CD4-positive, alpha-beta T cell treated with Interleukin-1 beta for 1 hour (primary cell): ENCODE measurements at regions not wholly inside any gene's neighbourhood (a gene's known extent, or its start where the extent isn't known, plus 50 kb on each side); places are given as distances from the start of the nearest gene placed in this dataset.
A peak's percentile ranks its signal among the peaks of the same experiment; 100 is the strongest.

Source experiments
- DNase-seq, 2 donors: peaks; one replicate each; pipeline ENCODE4 v3.0.0-alpha.2; 2020 to 2022

- DNase-seq = peak; percentile 28 to 58
These were observed 143.2 kb upstream of the RET start for GRCh38 chr10:42933448-42934340.

GRCh38 chr10:42934351-42934811, 142.5 kb upstream of the RET start:
- no peak for DNase-seq

- no peak for DNase-seq
These were observed 142.0 kb upstream of the RET start for GRCh38 chr10:42934842-42935241.

GRCh38 chr10:42935466-42935865, 141.4 kb upstream of the RET start:
- no peak for DNase-seq

- no peak for DNase-seq
These were observed 140.3 kb upstream of the RET start for GRCh38 chr10:42936580-42936979.

GRCh38 chr10:42937048-42937447, 139.8 kb upstream of the RET start:
- DNase-seq = no peak

- no peak for DNase-seq
These were observed 139.2 kb upstream of the RET start for GRCh38 chr10:42937649-42938180.

- no peak for DNase-seq
These were observed 138.5 kb upstream of the RET start for GRCh38 chr10:42938351-42938750.

- no peak for DNase-seq
These were observed 137.6 kb upstream of the RET start for GRCh38 chr10:42939237-42939636.

GRCh38 chr10:42939685-42940366, 137.0 kb upstream of the RET start:
- DNase-seq = no peak

GRCh38 chr10:42940487-42941294, 136.2 kb upstream of the RET start:
- DNase-seq = no peak

GRCh38 chr10:42941295-42941644, 135.6 kb upstream of the RET start:
- no peak for DNase-seq

GRCh38 chr10:42941790-42942189, 135.1 kb upstream of the RET start:
- DNase-seq = no peak

GRCh38 chr10:42942279-42942950, 134.5 kb upstream of the RET start:
- no peak for DNase-seq

- no peak for DNase-seq
These were observed 133.6 kb upstream of the RET start for GRCh38 chr10:42943025-42943818.

- no peak for DNase-seq
These were observed 128.8 kb upstream of the RET start for GRCh38 chr10:42948040-42948439.

- no peak for DNase-seq
These were observed 127.6 kb upstream of the RET start for GRCh38 chr10:42949287-42949686.

GRCh38 chr10:42950606-42951485, 126.0 kb upstream of the RET start:
- no peak for DNase-seq

GRCh38 chr10:42951486-42952251, 125.2 kb upstream of the RET start:
- no peak for DNase-seq

GRCh38 chr10:42952349-42952748, 124.5 kb upstream of the RET start:
- DNase-seq = no peak
